IMR-90 (cell line): ENCODE measurements at regions not wholly inside any gene's neighbourhood (a gene's known extent, or its start where the extent isn't known, plus 50 kb on each side); places are given as distances from the start of the nearest gene placed in this dataset.
A peak's percentile ranks its signal among the peaks of the same experiment; 100 is the strongest.
"Not testable (repeated sequence)": the region's sequence is repeated elsewhere in the genome, so short reads cannot be mapped to it uniquely, and the experiment has no call there.

Source experiments
- ATAC-seq: fragments of 200-7000 bp; cut with Tn5 transposase; 2 replicates; pipeline ENCODE4 v1.9.1; 2020; ENCODE audit warnings: low read depth, mild to moderate bottlenecking, moderate library complexity
- BruUV-seq: library from RNA; stranded (reverse); fragments of 400-500 nt; replicated peaks from 2 replicates; lab custom pipeline; 2021; lab: Mats Ljungman, UMichigan
- CTCF ChIA-PET: fragments of 300-600 bp; formaldehyde crosslinking; extraction: SDS; loops from one replicate; lab custom pipeline; 2021; ENCODE audit warnings: antibody characterized with exemption; lab: Yijun Ruan, JAX
- POLR2A ChIA-PET: fragments of 300-600 bp; sonication (Branson Sonifier 250); formaldehyde crosslinking; loops from one replicate; lab custom pipeline; 2022; ENCODE audit warnings: antibody characterized with exemption; ENCODE audit not compliant: unreplicated experiment; lab: Charles Lee
- DNase-seq: peaks from one replicate; pipeline ENCODE4 v3.0.0; 2013
- H2AFZ ChIP-seq: replicated peaks from 2 replicates; pipeline ENCODE3; 2013; ENCODE audit warnings: low read length, mild to moderate bottlenecking; ENCODE audit not compliant: poor library complexity
- H2AK5ac ChIP-seq: 2 replicates; pipeline ENCODE4 v1.6.1; 2013; ENCODE audit warnings: low read depth, low read length, inconsistent platforms
- H2AK9ac ChIP-seq: replicated peaks from 2 replicates; pipeline ENCODE3; 2013; ENCODE audit warnings: mild to moderate bottlenecking, low read depth, low read length, moderate library complexity; ENCODE audit not compliant: poor library complexity
- H2BK120ac ChIP-seq: 2 replicates; pipeline ENCODE4 v1.6.1; 2013; ENCODE audit warnings: low read depth, low read length, inconsistent platforms
- H2BK15ac ChIP-seq: 3 replicates; pipeline ENCODE4 v1.6.1; 2013; ENCODE audit warnings: low read depth, low read length, inconsistent platforms
- H2BK20ac ChIP-seq: 2 replicates; pipeline ENCODE4 v1.6.1; 2013; ENCODE audit warnings: low read depth, mild to moderate bottlenecking, inconsistent platforms, low read length, moderate library complexity
- H2BK5ac ChIP-seq: 2 replicates; pipeline ENCODE4 v1.6.1; 2013; ENCODE audit warnings: mild to moderate bottlenecking, low read depth, low read length, inconsistent platforms; ENCODE audit not compliant: poor library complexity, severe bottlenecking
- H3K14ac ChIP-seq: replicated peaks from 2 replicates; pipeline ENCODE4 v1.6.1; 2013; ENCODE audit warnings: low read depth, low read length, inconsistent platforms
- H3K18ac ChIP-seq: 2 replicates; pipeline ENCODE4 v1.6.1; 2013; ENCODE audit warnings: low read depth, low read length, control low read depth
- H3K23ac ChIP-seq: 2 replicates; pipeline ENCODE4 v1.6.1; 2013; ENCODE audit warnings: low read depth, low read length, inconsistent platforms
- H3K27ac ChIP-seq: 2 replicates; pipeline ENCODE4 v1.5.1; 2013; ENCODE audit warnings: mild to moderate bottlenecking, control low read depth, low read length; ENCODE audit not compliant: insufficient read depth
- H3K27me3 ChIP-seq: 2 replicates; pipeline ENCODE4 v1.6.1; 2013; ENCODE audit warnings: low read length; ENCODE audit not compliant: control insufficient read depth, insufficient read depth
- H3K36me3 ChIP-seq: 2 replicates; pipeline ENCODE4 v1.6.1; 2013; ENCODE audit warnings: low read length, mixed read lengths; ENCODE audit not compliant: control insufficient read depth, insufficient read depth
- H3K4ac ChIP-seq: 2 replicates; pipeline ENCODE4 v1.6.1; 2013; ENCODE audit warnings: low read depth, low read length, inconsistent platforms
- H3K4me1 ChIP-seq: 2 replicates; pipeline ENCODE4 v1.6.1; 2013; ENCODE audit warnings: low read length, mixed read lengths; ENCODE audit not compliant: control insufficient read depth, insufficient read depth
- H3K4me2 ChIP-seq: 2 replicates; pipeline ENCODE4 v1.6.1; 2013; ENCODE audit warnings: low read depth, mild to moderate bottlenecking, control low read depth, low read length, moderate library complexity
- H3K4me3 ChIP-seq: 2 replicates; pipeline ENCODE4 v1.5.1; 2013; ENCODE audit warnings: low read depth, mild to moderate bottlenecking, control low read depth, low read length, moderate library complexity; ENCODE audit not compliant: insufficient read depth
- H3K56ac ChIP-seq: 2 replicates; pipeline ENCODE4 v1.6.1; 2013; ENCODE audit warnings: low read length, inconsistent platforms; ENCODE audit not compliant: insufficient read depth; ENCODE audit errors: extremely low read depth
- H3K79me1 ChIP-seq, 2 experiments: 2 replicates each; pipeline ENCODE4 v1.6.1; 2013; ENCODE audit warnings: low read length in 2 of 2, inconsistent platforms in 1 of 2, low read depth in 1 of 2
- H3K9ac ChIP-seq: 2 replicates; pipeline ENCODE4 v1.6.1; 2013; ENCODE audit warnings: low read depth, low read length, control low read depth
- H3K9me1 ChIP-seq: 2 replicates; pipeline ENCODE4 v1.6.1; 2013; ENCODE audit warnings: low read length, inconsistent platforms; ENCODE audit not compliant: insufficient read depth
- H3K9me3 ChIP-seq: 2 replicates; pipeline ENCODE4 v1.6.1; 2013; ENCODE audit warnings: low read length; ENCODE audit not compliant: control insufficient read depth, insufficient read depth
- H4K20me1 ChIP-seq: 2 replicates; pipeline ENCODE4 v1.6.1; 2013; ENCODE audit warnings: low read length, inconsistent platforms; ENCODE audit not compliant: insufficient read depth
- H4K5ac ChIP-seq: 2 replicates; pipeline ENCODE4 v1.6.1; 2013; ENCODE audit warnings: mild to moderate bottlenecking, low read depth, low read length, control low read depth
- H4K8ac ChIP-seq, 2 experiments: 2 replicates each; pipeline ENCODE4 v1.6.1; 2013; ENCODE audit warnings: low read depth in 2 of 2, low read length in 2 of 2, control low read depth in 1 of 2, inconsistent platforms in 1 of 2
- H4K91ac ChIP-seq: 2 replicates; pipeline ENCODE4 v1.6.1; 2013; ENCODE audit warnings: low read depth, low read length, inconsistent platforms; ENCODE audit not compliant: insufficient read depth
- CHD1 ChIP-seq: IDR thresholded peaks from 2 replicates; pipeline ENCODE4 v1.6.1; 2012; ENCODE audit warnings: low read depth, low read length, improper control_type of control experiment
- MAFK ChIP-seq: IDR thresholded peaks from 2 replicates; pipeline ENCODE4 v1.6.1; 2012; ENCODE audit warnings: low read depth, low read length, improper control_type of control experiment
- WGBS, 2 experiments: methylation state at CpG; one replicate each; pipeline versions ENCODE4 v1.1.5 to v1.1.7; 2013; ENCODE audit warnings: missing lambda C conversion rate in 2 of 2; ENCODE audit not compliant: insufficient read length in 1 of 2; ENCODE audit errors: extremely low coverage in 2 of 2; 5-methylcytosine and 5-hydroxymethylcytosine counted together
- dilution Hi-C: fragments of 300-500 bp; cut with HindIII; formaldehyde crosslinking; loops from one replicate; pipeline ENCODE4 v1.14.3; 2018; ENCODE audit warnings: low sequenced_read_pairs; ENCODE audit not compliant: unreplicated experiment
- in situ Hi-C: fragments of 300-500 bp; cut with MboI; formaldehyde crosslinking; loops from 3 replicates; pipeline ENCODE4 v1.14.3; 2019; ENCODE audit warnings: low sequenced_read_pairs, inconsistent platforms, mixed read lengths
- intact Hi-C: fragments of 100-400 bp; cut with micrococcal nuclease; formaldehyde crosslinking; loops from 2 replicates; pipeline ENCODE4 v1.10.0; 2022

GRCh38 chr6:138673346-138674014 is 100.1 kb upstream of the CCDC28A start:
- peak overlapping the region; percentile 37 for H2BK5ac ChIP-seq
- H3K27ac ChIP-seq = peak overlapping the region; percentile 66; the same call in 1 of the 2 replicates
- peak overlapping the region; percentile 10; the same call in 1 of the 2 replicates for H3K23ac ChIP-seq
- H3K14ac ChIP-seq = peak overlapping the region; percentile 42; the same call in 1 of the 2 replicates
- no TSS peak for BruUV-seq
- no peak overlapping the region for H4K91ac ChIP-seq
- H3K9me1 ChIP-seq = no peaks in the 10 kb centered on the region; the same call in 1 of the 2 replicates
- intact Hi-C loops (no loop called here), in situ Hi-C loops (no loop called here), dilution Hi-C loops (no loop called here)
- no peak overlapping the region for H2AK5ac ChIP-seq
- no CpG with 5 or more reads among the region's 2 CpGs for WGBS, 2 experiments
- H2BK20ac ChIP-seq = no peak overlapping the region
- ChIA-PET CTCF (interaction anchor here (0.6 to 1.1 kb wide), 5 partner anchors 52 to 205 kb away, joined by 3 to 8 read pairs (median 3); no protein-coding TSS in a partner anchor), POLR2A (no interaction called here)
- no peak overlapping the region for H2BK15ac ChIP-seq
- ATAC-seq = peak; percentile 46; the same call in 1 of the 2 replicates
- peak overlapping the region; percentile 41 for H3K4me3 ChIP-seq
- peak overlapping the region; percentile 76; the same call in 1 of the 2 replicates for H3K9ac ChIP-seq
- no peak overlapping the region for H3K4ac ChIP-seq
- H3K36me3 ChIP-seq = no peaks in the 10 kb centered on the region
- H2BK120ac ChIP-seq = peak overlapping the region; percentile 37; the same call in 1 of the 2 replicates
- peak overlapping the region; percentile 100 for H3K4me2 ChIP-seq
- no peak overlapping the region for H3K56ac ChIP-seq
- no peaks in the 10 kb centered on the region for H4K20me1 ChIP-seq
- peak overlapping the region; percentile 86 for H3K18ac ChIP-seq
- no peak overlapping the region for H2AK9ac ChIP-seq
- no peaks in the 10 kb centered on the region for H3K27me3 ChIP-seq
- H3K4me1 ChIP-seq = peaks cover 7% of the 10 kb centered on the region
- H4K5ac ChIP-seq = peak overlapping the region; percentile 78; the same call in 1 of the 2 replicates
- H3K79me1 ChIP-seq = peaks cover 20 to 49% of the 10 kb centered on the region in 2 experiments
- no peaks in the 10 kb centered on the region for H3K9me3 ChIP-seq
- DNase-seq = no peak
- peak overlapping the region; percentile 9 to 33; a peak in 1 of 4 replicates for H4K8ac ChIP-seq
- TF ChIP-seq CHD1 = no peak
- TF ChIP-seq MAFK = peak; percentile 90
- H2AFZ ChIP-seq = no peak overlapping the region

GRCh38 chr6:138674444-138674843 is 99.1 kb upstream of the CCDC28A start:
- ATAC-seq, H3K9ac ChIP-seq, H4K91ac ChIP-seq, POLR2A ChIA-PET, H4K5ac ChIP-seq, H3K4me1 ChIP-seq, BruUV-seq, H3K4me2 ChIP-seq, H3K56ac ChIP-seq, H2AK9ac ChIP-seq, H3K23ac ChIP-seq, H3K4me3 ChIP-seq, H2BK15ac ChIP-seq, H3K4ac ChIP-seq, H2BK120ac ChIP-seq, H3K18ac ChIP-seq, H3K9me3 ChIP-seq, H2AFZ ChIP-seq, DNase-seq, dilution Hi-C loops, H2BK20ac ChIP-seq, H4K20me1 ChIP-seq, in situ Hi-C loops, intact Hi-C loops, H2AK5ac ChIP-seq, H3K27me3 ChIP-seq, H4K8ac ChIP-seq, H2BK5ac ChIP-seq, H3K27ac ChIP-seq, H3K14ac ChIP-seq, H3K9me1 ChIP-seq, H3K36me3 ChIP-seq: not testable (repeated sequence)
- CTCF ChIA-PET = interaction anchor here (0.6 kb wide), 1 partner anchor 198 kb away, joined by 3 read pairs; no protein-coding TSS in a partner anchor
- H3K79me1 ChIP-seq = peaks cover 24 to 42% of the 10 kb centered on the region in 2 experiments
- WGBS, 2 experiments = no CpG with 5 or more reads among the region's 4 CpGs
